DND-41 (cell line): ENCODE measurements at regions not wholly inside any gene's neighbourhood (a gene's known extent, or its start where the extent isn't known, plus 50 kb on each side); places are given as distances from the start of the nearest gene placed in this dataset.
"Not testable (repeated sequence)": the region's sequence is repeated elsewhere in the genome, so short reads cannot be mapped to it uniquely, and the experiment has no call there.

Experiments used
- EZH2 ChIP-seq: IDR thresholded peaks from 3 replicates; pipeline ENCODE4 v1.6.1; 2012; ENCODE audit warnings: borderline replicate concordance, low read depth, mild to moderate bottlenecking, moderate library complexity, low read length, inconsistent platforms; ENCODE audit not compliant: severe bottlenecking
- TF ChIP-seq, protein P1 (sequence below): IDR thresholded peaks from 2 replicates; pipeline ENCODE4 v1.5.1; 2012; ENCODE audit warnings: borderline replicate concordance, low read length, moderate library complexity, mild to moderate bottlenecking; ENCODE audit not compliant: poor library complexity, severe bottlenecking; ENCODE audit errors: extremely low read depth

DNA sequence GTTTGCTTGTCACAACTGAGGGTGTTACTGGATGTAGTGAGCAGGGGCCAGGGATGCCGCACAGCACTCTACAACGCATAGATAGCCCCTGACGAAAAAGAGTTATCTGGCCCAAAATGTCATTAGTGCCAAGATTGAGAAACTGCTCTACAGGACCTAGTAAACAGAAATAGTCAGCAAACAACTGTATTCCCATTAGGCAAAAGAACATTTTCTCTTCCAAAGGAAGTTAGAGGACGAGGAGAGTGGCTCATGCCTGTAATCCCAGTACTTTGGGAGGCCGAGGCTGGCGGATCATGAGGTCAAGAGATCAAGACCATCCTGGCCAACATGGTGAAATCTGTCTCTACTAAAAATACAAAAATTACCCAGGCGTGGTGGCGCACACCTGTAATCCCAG is 189.1 kb downstream of the DUSP10 start:
- TF ChIP-seq, protein P1, sequence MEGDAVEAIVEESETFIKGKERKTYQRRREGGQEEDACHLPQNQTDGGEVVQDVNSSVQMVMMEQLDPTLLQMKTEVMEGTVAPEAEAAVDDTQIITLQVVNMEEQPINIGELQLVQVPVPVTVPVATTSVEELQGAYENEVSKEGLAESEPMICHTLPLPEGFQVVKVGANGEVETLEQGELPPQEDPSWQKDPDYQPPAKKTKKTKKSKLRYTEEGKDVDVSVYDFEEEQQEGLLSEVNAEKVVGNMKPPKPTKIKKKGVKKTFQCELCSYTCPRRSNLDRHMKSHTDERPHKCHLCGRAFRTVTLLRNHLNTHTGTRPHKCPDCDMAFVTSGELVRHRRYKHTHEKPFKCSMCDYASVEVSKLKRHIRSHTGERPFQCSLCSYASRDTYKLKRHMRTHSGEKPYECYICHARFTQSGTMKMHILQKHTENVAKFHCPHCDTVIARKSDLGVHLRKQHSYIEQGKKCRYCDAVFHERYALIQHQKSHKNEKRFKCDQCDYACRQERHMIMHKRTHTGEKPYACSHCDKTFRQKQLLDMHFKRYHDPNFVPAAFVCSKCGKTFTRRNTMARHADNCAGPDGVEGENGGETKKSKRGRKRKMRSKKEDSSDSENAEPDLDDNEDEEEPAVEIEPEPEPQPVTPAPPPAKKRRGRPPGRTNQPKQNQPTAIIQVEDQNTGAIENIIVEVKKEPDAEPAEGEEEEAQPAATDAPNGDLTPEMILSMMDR = not testable (repeated sequence)
- not testable (repeated sequence) for TF ChIP-seq EZH2
